Caco-2 (cell line): ENCODE measurements at regions not wholly inside any gene's neighbourhood (a gene's known extent, or its start where the extent isn't known, plus 50 kb on each side); places are given as distances from the start of the nearest gene placed in this dataset.

Experiments used
- BruUV-seq: library from RNA; stranded (reverse); fragments of 400-500 nt; replicated peaks from 2 replicates; lab custom pipeline; 2021; lab: Mats Ljungman, UMichigan
- CTCF ChIA-PET: fragments of 300-600 bp; sonication (Branson Sonifier 250); formaldehyde crosslinking; loops from one replicate; lab custom pipeline; 2022; ENCODE audit warnings: antibody characterized with exemption; lab: Charles Lee
- POLR2A ChIA-PET: fragments of 300-600 bp; sonication (Branson Sonifier 250); formaldehyde crosslinking; loops from one replicate; lab custom pipeline; 2022; ENCODE audit warnings: antibody characterized with exemption; lab: Charles Lee
- DNase-seq, 2 experiments: peaks; one replicate each; pipeline versions ENCODE4 v3.0.0 to v3.0.0-alpha.2; 2020 to 2022
- H3K27me3 ChIP-seq: replicated peaks from 2 replicates; pipeline ENCODE4 v1.6.0; 2011; ENCODE audit warnings: low read length; ENCODE audit not compliant: control insufficient read depth, insufficient read depth
- H3K36me3 ChIP-seq: 2 replicates; pipeline ENCODE4 v1.5.1; 2011; ENCODE audit warnings: low read length; ENCODE audit not compliant: control insufficient read depth, insufficient read depth
- H3K4me1 ChIP-seq: fragments of 250-450 bp; sonication (Bioruptor Pico); 2 replicates; pipeline ENCODE4 v1.5.1; 2020; ENCODE audit warnings: mild to moderate bottlenecking
- H3K4me3 ChIP-seq: 2 replicates; pipeline ENCODE4 v1.5.1; 2011; ENCODE audit warnings: low read depth, mild to moderate bottlenecking, control low read depth, low read length
- H3K9me3 ChIP-seq: fragments of 250-450 bp; sonication (Bioruptor Pico); 2 replicates; pipeline ENCODE4 v1.5.1; 2020; ENCODE audit warnings: mild to moderate bottlenecking, moderate library complexity
- H3K27ac Mint-ChIP-seq: one replicate; pipeline ENCODE4 v1.8.0; 2022; ENCODE audit warnings: mixed read lengths; ENCODE audit not compliant: unreplicated experiment
- H3K27me3 Mint-ChIP-seq: one replicate; pipeline ENCODE4 v1.8.0; 2022; ENCODE audit warnings: mixed read lengths; ENCODE audit not compliant: insufficient read depth, unreplicated experiment
- H3K36me3 Mint-ChIP-seq: one replicate; pipeline ENCODE4 v1.8.0; 2022; ENCODE audit warnings: mild to moderate bottlenecking, mixed read lengths; ENCODE audit not compliant: insufficient read depth, unreplicated experiment
- H3K4me1 Mint-ChIP-seq: one replicate; pipeline ENCODE4 v1.8.0; 2022; ENCODE audit warnings: low read depth, mixed read lengths; ENCODE audit not compliant: unreplicated experiment
- H3K4me3 Mint-ChIP-seq: one replicate; pipeline ENCODE4 v1.8.0; 2022; ENCODE audit warnings: mild to moderate bottlenecking, moderate library complexity, mixed read lengths; ENCODE audit not compliant: unreplicated experiment
- H3K9me3 Mint-ChIP-seq: one replicate; pipeline ENCODE4 v1.8.0; 2022; ENCODE audit warnings: mixed read lengths; ENCODE audit not compliant: unreplicated experiment
- CTCF ChIP-seq, 2 experiments: fragments of 200-600 bp in 1 of 2; IDR thresholded peaks; 1 replicate in 1 of 2; 2 replicates in 1 of 2; pipeline versions ENCODE4 v1.5.1 to v1.8.0; 2011 to 2022; ENCODE audit warnings: antibody characterized with exemption in 1 of 2, control low read depth in 1 of 2, inconsistent platforms in 1 of 2, low read depth in 1 of 2, low read length in 1 of 2, mild to moderate bottlenecking in 1 of 2, moderate library complexity in 1 of 2; ENCODE audit not compliant: insufficient read depth in 1 of 2, severe bottlenecking in 1 of 2, unreplicated experiment in 1 of 2
- intact Hi-C: fragments of 100-400 bp; cut with micrococcal nuclease; formaldehyde crosslinking; loops from one replicate; pipeline ENCODE4 v1.10.0; 2022; ENCODE audit not compliant: unreplicated experiment

GRCh38 chr12:30201301-30202160 is 417.8 kb upstream of the TMTC1 start:
- TF ChIP-seq CTCF (IDR thresholded peaks at IDR 0.05; ENCODE audit: insufficient read depth in 1 of 2, low read depth in 1 of 2, low read length in 1 of 2, severe bottlenecking in 1 of 2, unreplicated experiment in 1 of 2): no peak
- peaks cover 24% of the 10 kb centered on the region for H3K4me1 Mint-ChIP-seq
- peaks cover 15% of the 10 kb centered on the region for H3K36me3 Mint-ChIP-seq
- no peaks in the 10 kb centered on the region for H3K36me3 ChIP-seq
- no peaks in the 10 kb centered on the region for H3K27me3 ChIP-seq
- H3K27me3 Mint-ChIP-seq: no peaks in the 10 kb centered on the region
- intact Hi-C loops: loop anchor here (1.0 to 10.0 kb wide), 2 partner anchors 85 to 553 kb away; partner anchors contain the start of gene CAPRIN2
- peak overlapping the region; percentile 90 for H3K27ac Mint-ChIP-seq
- H3K9me3 ChIP-seq: peaks cover 9% of the 10 kb centered on the region; the same call in 1 of the 2 replicates
- ChIA-PET POLR2A (no interaction called here), CTCF (no interaction called here)
- peaks cover 27% of the 10 kb centered on the region for H3K4me1 ChIP-seq
- no TSS peak for BruUV-seq
- no peak overlapping the region for H3K4me3 ChIP-seq
- peak; percentile 24 to 48 for DNase-seq
- peaks cover 38% of the 10 kb centered on the region for H3K9me3 Mint-ChIP-seq
- peak overlapping the region; percentile 33 for H3K4me3 Mint-ChIP-seq

GRCh38 chr12:30200864-30201263 is 417.1 kb upstream of the TMTC1 start:
- H3K9me3 ChIP-seq: peaks cover 9% of the 10 kb centered on the region; the same call in 1 of the 2 replicates
- H3K9me3 Mint-ChIP-seq: peaks cover 33% of the 10 kb centered on the region
- no peak for DNase-seq
- H3K36me3 Mint-ChIP-seq: peaks cover 15% of the 10 kb centered on the region
- H3K4me3 ChIP-seq: no peak overlapping the region
- no peaks in the 10 kb centered on the region for H3K27me3 ChIP-seq
- TF ChIP-seq CTCF (IDR thresholded peaks at IDR 0.05; ENCODE audit: insufficient read depth in 1 of 2, low read depth in 1 of 2, low read length in 1 of 2, severe bottlenecking in 1 of 2, unreplicated experiment in 1 of 2): no peak
- H3K4me3 Mint-ChIP-seq: no peak overlapping the region
- H3K27me3 Mint-ChIP-seq: no peaks in the 10 kb centered on the region
- no TSS peak for BruUV-seq
- peaks cover 24% of the 10 kb centered on the region for H3K4me1 Mint-ChIP-seq
- no peak overlapping the region for H3K27ac Mint-ChIP-seq
- H3K4me1 ChIP-seq: peaks cover 27% of the 10 kb centered on the region
- H3K36me3 ChIP-seq: no peaks in the 10 kb centered on the region
- ChIA-PET POLR2A (no interaction called here), CTCF (no interaction called here)
- intact Hi-C loops: loop anchor here (10.0 kb wide), 1 partner anchor 554 kb away; the partner anchor contains the start of gene CAPRIN2

GRCh38 chr12:30197392-30198057 is 413.8 kb upstream of the TMTC1 start:
- CTCF ChIA-PET: no interaction called here
- H3K36me3 Mint-ChIP-seq: peaks cover 11% of the 10 kb centered on the region
- intact Hi-C loops: no loop called here

More at GRCh38 chr12:30197392-30198057, 413.8 kb upstream of the TMTC1 start:
- Histone ChIP-seq H3K4me1 (peaks cover 13% of the 10 kb centered on the region), H3K27me3 (no peaks in the 10 kb centered on the region), H3K4me3 (no peak overlapping the region), H3K9me3 (no peaks in the 10 kb centered on the region), H3K36me3 (no peaks in the 10 kb centered on the region)
- no TSS peak for BruUV-seq
- Mint-ChIP-seq H3K27me3 (no peaks in the 10 kb centered on the region), H3K27ac (no peak overlapping the region), H3K4me3 (no peak overlapping the region), H3K4me1 (peaks cover 14% of the 10 kb centered on the region), H3K9me3 (peaks cover 10% of the 10 kb centered on the region)
- no peak for TF ChIP-seq CTCF (IDR thresholded peaks at IDR 0.05; ENCODE audit: insufficient read depth in 1 of 2, low read depth in 1 of 2, low read length in 1 of 2, severe bottlenecking in 1 of 2, unreplicated experiment in 1 of 2)
- POLR2A ChIA-PET: no interaction called here
- no peak for DNase-seq
